HepG2 (cell line): ENCODE measurements at regions not wholly inside any gene's neighbourhood (a gene's known extent, or its start where the extent isn't known, plus 50 kb on each side); places are given as distances from the start of the nearest gene placed in this dataset.

Experiments used
- PBX3 ChIP-seq: sonication (generic); formaldehyde crosslinking; IDR thresholded peaks from 2 replicates; pipeline ENCODE4 v1.8.1; 2023; ENCODE audit warnings: missing genetic modification reagents, inconsistent platforms, borderline replicate concordance
- SIN3A ChIP-seq: IDR thresholded peaks from 2 replicates; pipeline ENCODE4 v1.6.1; 2011; ENCODE audit warnings: low read depth, mild to moderate bottlenecking, control low read depth, low read length, borderline replicate concordance

- no peak for TF ChIP-seq SIN3A
- no peak for TF ChIP-seq PBX3
These were observed 152.2 kb upstream of the EXOC2 start for GRCh38 chr6:845101-845500.
